ENCODE measurements at regions not wholly inside any gene's neighbourhood (a gene's known extent, or its start where the extent isn't known, plus 50 kb on each side); places are given as distances from the start of the nearest gene placed in this dataset.
A peak's percentile ranks its signal among the peaks of the same experiment; 100 is the strongest.

- H3K9me3 ChIP-seq = no peaks in the 10 kb centered on the region
- H3K4me1 ChIP-seq = peaks cover 57% of the 10 kb centered on the region
- H3K36me3 ChIP-seq = no peaks in the 10 kb centered on the region
- H3K4me3 ChIP-seq (ENCODE audit: low read depth, low read length) = no peak overlapping the region
- DNase-seq = no peak
- H3K27me3 ChIP-seq = no peaks in the 10 kb centered on the region
- TF ChIP-seq, protein P1, sequence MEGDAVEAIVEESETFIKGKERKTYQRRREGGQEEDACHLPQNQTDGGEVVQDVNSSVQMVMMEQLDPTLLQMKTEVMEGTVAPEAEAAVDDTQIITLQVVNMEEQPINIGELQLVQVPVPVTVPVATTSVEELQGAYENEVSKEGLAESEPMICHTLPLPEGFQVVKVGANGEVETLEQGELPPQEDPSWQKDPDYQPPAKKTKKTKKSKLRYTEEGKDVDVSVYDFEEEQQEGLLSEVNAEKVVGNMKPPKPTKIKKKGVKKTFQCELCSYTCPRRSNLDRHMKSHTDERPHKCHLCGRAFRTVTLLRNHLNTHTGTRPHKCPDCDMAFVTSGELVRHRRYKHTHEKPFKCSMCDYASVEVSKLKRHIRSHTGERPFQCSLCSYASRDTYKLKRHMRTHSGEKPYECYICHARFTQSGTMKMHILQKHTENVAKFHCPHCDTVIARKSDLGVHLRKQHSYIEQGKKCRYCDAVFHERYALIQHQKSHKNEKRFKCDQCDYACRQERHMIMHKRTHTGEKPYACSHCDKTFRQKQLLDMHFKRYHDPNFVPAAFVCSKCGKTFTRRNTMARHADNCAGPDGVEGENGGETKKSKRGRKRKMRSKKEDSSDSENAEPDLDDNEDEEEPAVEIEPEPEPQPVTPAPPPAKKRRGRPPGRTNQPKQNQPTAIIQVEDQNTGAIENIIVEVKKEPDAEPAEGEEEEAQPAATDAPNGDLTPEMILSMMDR (IDR thresholded peaks at IDR 0.05; ENCODE audit: low read depth, low read length) = no peak
Observed at GRCh38 chr2:47235132-47235531, 58.8 kb upstream of the CALM2 start.

DNA sequence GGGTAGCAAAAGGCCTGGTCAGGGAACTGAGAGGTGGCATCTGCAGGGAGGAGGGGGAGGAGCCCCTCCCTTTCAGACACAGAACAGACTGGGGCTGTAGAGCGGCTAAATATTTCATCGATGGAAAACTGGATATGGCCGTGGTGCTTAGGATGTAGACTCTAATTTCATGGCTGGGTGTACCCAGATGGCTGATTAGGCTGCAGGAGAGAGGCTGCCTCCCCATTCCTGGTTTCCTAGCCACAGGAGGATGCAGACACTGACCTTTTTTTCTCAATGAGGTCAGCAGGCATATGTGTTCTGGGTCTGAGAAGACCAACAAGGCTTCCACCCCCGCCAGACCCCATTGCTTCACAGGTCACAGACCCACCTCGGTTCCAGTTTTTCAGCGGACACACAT is 58.1 kb upstream of the CALM2 start:
- H3K4me3 ChIP-seq (ENCODE audit: low read depth, low read length) = no peak overlapping the region
- no peaks in the 10 kb centered on the region for H3K27me3 ChIP-seq
- no peaks in the 10 kb centered on the region for H3K9me3 ChIP-seq
- H3K36me3 ChIP-seq = no peaks in the 10 kb centered on the region
- TF ChIP-seq, protein P1 (IDR thresholded peaks at IDR 0.05; ENCODE audit: low read depth, low read length) = no peak
- peak; percentile 40 for DNase-seq
- peaks cover 51% of the 10 kb centered on the region for H3K4me1 ChIP-seq

DNA sequence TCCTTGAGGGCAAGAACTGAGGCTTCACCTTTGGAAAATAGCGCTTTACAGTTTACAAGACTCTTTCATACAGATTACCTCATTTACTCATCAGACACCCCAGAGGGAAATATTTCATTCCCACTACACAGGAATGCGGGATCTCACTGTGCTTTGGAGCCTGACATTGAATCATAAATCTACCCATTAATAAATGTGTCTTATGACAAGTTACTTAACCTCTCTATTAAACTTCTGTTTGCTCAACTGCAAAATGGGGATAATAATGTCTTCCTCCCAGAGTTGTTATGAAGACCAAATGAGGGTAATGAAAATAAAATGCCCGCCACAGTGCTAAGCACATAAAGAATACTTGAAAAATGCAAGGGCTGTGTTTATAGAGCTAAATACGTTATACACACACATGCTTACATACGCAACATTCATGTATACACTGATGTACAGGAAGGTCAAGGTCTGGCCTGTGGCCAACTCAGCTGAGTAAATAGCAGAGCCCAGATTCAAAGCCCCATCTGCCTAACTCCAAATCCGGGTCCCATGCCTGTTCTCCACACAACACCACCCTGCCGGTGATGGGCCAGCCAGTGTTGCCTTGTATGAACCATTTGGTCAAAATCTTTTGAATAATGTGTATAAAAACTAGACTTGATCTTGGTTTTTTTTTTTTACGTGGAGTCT is 56.6 kb upstream of the CALM2 start:
- Histone ChIP-seq H3K36me3 (no peaks in the 10 kb centered on the region), H3K27me3 (no peaks in the 10 kb centered on the region), H3K4me3 (ENCODE audit: low read depth, low read length) (no peak overlapping the region), H3K9me3 (no peaks in the 10 kb centered on the region), H3K4me1 (peaks cover 49% of the 10 kb centered on the region)
- TF ChIP-seq, protein P1 (IDR thresholded peaks at IDR 0.05; ENCODE audit: low read depth, low read length) = no peak
- peak; percentile 31 for DNase-seq

DNA sequence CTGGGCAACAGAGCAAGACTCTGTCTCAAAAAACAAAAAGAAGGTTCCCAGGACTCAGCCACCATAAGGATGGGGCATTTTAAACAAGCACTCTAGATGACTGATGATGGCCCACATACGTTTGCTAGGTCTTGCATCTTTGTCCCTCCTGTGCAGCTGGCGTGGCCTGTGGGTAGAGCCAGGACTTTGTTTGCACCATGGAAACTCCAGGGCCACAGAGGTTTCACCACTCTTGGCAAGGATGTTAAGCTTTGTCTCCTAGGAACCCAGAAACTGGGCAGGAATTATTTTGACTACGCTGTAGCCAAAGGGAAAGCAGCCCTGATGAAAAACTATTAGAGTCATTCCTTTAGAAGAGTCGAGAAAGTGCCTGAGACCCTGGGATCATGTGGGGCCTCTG is 54.1 kb upstream of the CALM2 start:
- Histone ChIP-seq H3K27me3 (no peaks in the 10 kb centered on the region), H3K9me3 (no peaks in the 10 kb centered on the region), H3K4me1 (peaks cover 49% of the 10 kb centered on the region), H3K4me3 (ENCODE audit: low read depth, low read length) (no peak overlapping the region), H3K36me3 (no peaks in the 10 kb centered on the region)
- DNase-seq = no peak
- TF ChIP-seq, protein P1 (IDR thresholded peaks at IDR 0.05; ENCODE audit: low read depth, low read length) = no peak

DNA sequence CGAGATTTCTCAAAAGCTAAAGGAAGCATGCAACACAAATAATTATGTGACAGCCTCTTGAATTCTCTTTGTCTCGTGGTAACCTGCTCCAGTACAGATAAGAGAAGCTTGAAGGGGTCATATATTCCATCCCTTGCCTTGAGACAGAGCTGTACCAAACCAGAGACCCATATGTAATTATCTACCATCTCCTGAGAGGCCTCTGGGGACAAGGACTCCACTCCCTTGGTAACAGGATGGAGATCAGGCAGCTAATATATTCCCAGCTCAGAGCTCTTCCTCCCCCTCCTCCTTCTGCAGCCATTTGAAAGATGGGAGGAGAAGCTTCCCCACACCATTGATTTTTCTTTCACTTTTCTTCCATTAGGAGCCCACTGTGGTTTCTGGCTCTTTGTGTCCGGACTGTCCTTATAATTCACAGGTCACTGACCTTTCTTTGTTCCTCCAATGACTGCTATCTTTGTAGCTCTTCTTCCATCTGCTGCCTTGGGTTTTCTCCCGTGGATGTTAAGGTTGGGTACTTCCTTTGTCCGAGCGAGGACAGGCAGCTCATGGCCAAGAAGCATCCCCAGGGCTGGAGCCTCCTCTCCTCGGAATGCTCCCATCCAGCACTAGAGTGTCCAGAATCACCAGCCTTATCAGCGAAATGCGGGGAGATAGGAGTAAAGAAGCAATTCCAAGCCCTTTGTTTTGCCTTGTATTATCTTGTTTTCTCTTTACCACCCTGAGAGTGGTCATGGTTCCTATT is 51.4 kb upstream of the CALM2 start:
- peak; percentile 67 for DNase-seq
- H3K4me1 ChIP-seq = peaks cover 36% of the 10 kb centered on the region
- no peaks in the 10 kb centered on the region for H3K36me3 ChIP-seq
- TF ChIP-seq, protein P1 (IDR thresholded peaks at IDR 0.05; ENCODE audit: low read depth, low read length) = no peak
- H3K27me3 ChIP-seq = no peaks in the 10 kb centered on the region
- H3K4me3 ChIP-seq (ENCODE audit: low read depth, low read length) = peak overlapping the region; percentile 31
- H3K9me3 ChIP-seq = no peaks in the 10 kb centered on the region

DNA sequence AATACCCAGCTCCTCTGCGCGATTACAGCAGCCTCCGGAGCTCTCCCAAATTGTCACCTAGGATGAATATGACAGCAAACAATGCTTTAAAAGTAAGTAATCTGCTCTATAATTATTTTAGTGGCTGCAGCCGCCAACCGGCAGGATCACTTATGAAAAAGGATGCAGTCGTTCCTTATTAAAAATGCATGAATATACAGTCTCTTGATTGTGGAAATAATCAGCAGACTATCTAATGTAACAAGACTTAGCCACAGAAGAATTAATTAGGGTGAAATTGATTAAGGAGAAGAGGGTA is 50.6 kb upstream of the CALM2 start:
- TF ChIP-seq, protein P1 (IDR thresholded peaks at IDR 0.05; ENCODE audit: low read depth, low read length) = no peak
- Histone ChIP-seq H3K4me3 (ENCODE audit: low read depth, low read length) (peak overlapping the region; percentile 31), H3K9me3 (no peaks in the 10 kb centered on the region), H3K36me3 (no peaks in the 10 kb centered on the region), H3K4me1 (peaks cover 39% of the 10 kb centered on the region), H3K27me3 (no peaks in the 10 kb centered on the region)
- no peak for DNase-seq

Data from BE2C (cell line).